H1 (cell line): ENCODE measurements at regions not wholly inside any gene's neighbourhood (a gene's known extent, or its start where the extent isn't known, plus 50 kb on each side); places are given as distances from the start of the nearest gene placed in this dataset.

Experiments
- CTCF ChIA-PET: fragments of 300-600 bp; sonication (Branson Sonifier 250); formaldehyde crosslinking; loops from one replicate; lab custom pipeline; 2021; ENCODE audit not compliant: partially characterized antibody; lab: Charles Lee
- POLR2A ChIA-PET: fragments of 300-600 bp; sonication (Branson Sonifier 250); formaldehyde crosslinking; loops from one replicate; lab custom pipeline; 2021; ENCODE audit warnings: inconsistent platforms; ENCODE audit not compliant: partially characterized antibody; lab: Charles Lee
- DNase-seq, 2 experiments: peaks; one replicate each; pipeline versions ENCODE4 v3.0.0 to v3.0.0-alpha.2; 2010 to 2022; ENCODE audit warnings: low spot score in 2 of 2, low read depth in 1 of 2, mixed read lengths in 1 of 2
- FAIRE-seq: peaks from 2 replicates; lab custom pipeline; 2011; peaks lifted over from hg19 to GRCh38; lab: Jason Lieb, UNC
- H2AFZ ChIP-seq: 2 replicates; pipeline ENCODE4 v1.8.1; 2012; ENCODE audit warnings: low read length, inconsistent platforms
- H2AK5ac ChIP-seq: 2 replicates; pipeline ENCODE4 v1.6.1; 2013; ENCODE audit warnings: low read depth, low read length
- H2BK120ac ChIP-seq: replicated peaks from 2 replicates; pipeline ENCODE3; 2013; ENCODE audit warnings: low read depth, low read length, inconsistent platforms
- H2BK12ac ChIP-seq: 2 replicates; pipeline ENCODE4 v1.6.1; 2013; ENCODE audit warnings: low read depth, low read length
- H2BK15ac ChIP-seq: 2 replicates; pipeline ENCODE4 v1.6.1; 2013; ENCODE audit warnings: low read length
- H2BK20ac ChIP-seq: 2 replicates; pipeline ENCODE4 v1.6.1; 2013; ENCODE audit warnings: low read length
- H2BK5ac ChIP-seq: 2 replicates; pipeline ENCODE4 v1.6.1; 2013; ENCODE audit warnings: low read depth, low read length
- H3K14ac ChIP-seq: 2 replicates; pipeline ENCODE4 v1.6.1; 2013; ENCODE audit warnings: inconsistent platforms; ENCODE audit not compliant: insufficient read length
- H3K18ac ChIP-seq: 2 replicates; pipeline ENCODE4 v1.6.1; 2013; ENCODE audit warnings: low read length; ENCODE audit errors: extremely low read depth
- H3K23ac ChIP-seq: 2 replicates; pipeline ENCODE4 v1.6.1; 2013; ENCODE audit warnings: inconsistent platforms; ENCODE audit not compliant: insufficient read length
- H3K23me2 ChIP-seq: 2 replicates; pipeline ENCODE4 v1.6.1; 2013; ENCODE audit warnings: low read depth, low read length
- H3K27ac ChIP-seq: 2 replicates; pipeline ENCODE4 v1.6.1; 2011; ENCODE audit warnings: low read depth, low read length, inconsistent platforms
- H3K27me3 ChIP-seq, 4 experiments: replicated peaks in 1 of 4; 1 replicate in 1 of 4; 2 replicates in 3 of 4; pipeline versions ENCODE4 v1.6.1 to v1.8.1; 2011 to 2013; ENCODE audit warnings: low read length in 3 of 4, mild to moderate bottlenecking in 3 of 4, inconsistent platforms in 2 of 4, mixed read lengths in 2 of 4, moderate library complexity in 1 of 4; ENCODE audit not compliant: control insufficient read depth in 3 of 4, insufficient read depth in 3 of 4; ENCODE audit errors: extremely low read depth in 1 of 4
- H3K36me3 ChIP-seq, 4 experiments: 2 replicates each; pipeline versions ENCODE4 v1.6.1 to v1.8.1; 2011 to 2013; ENCODE audit warnings: mild to moderate bottlenecking in 4 of 4, low read length in 3 of 4, moderate library complexity in 2 of 4, control low read depth in 1 of 4, inconsistent platforms in 1 of 4; ENCODE audit not compliant: insufficient read depth in 4 of 4, control insufficient read depth in 2 of 4
- H3K4ac ChIP-seq: replicated peaks from 2 replicates; pipeline ENCODE3; 2013; ENCODE audit warnings: low read length, low read depth, mixed read lengths, inconsistent platforms; ENCODE audit not compliant: insufficient read length
- H3K4me1 ChIP-seq, 4 experiments: replicated peaks in 1 of 4; 1 replicate in 1 of 4; 2 replicates in 3 of 4; pipeline versions ENCODE4 v1.6.1 to v1.8.1; 2011 to 2013; ENCODE audit warnings: low read length in 3 of 4, inconsistent platforms in 2 of 4, mixed read lengths in 1 of 4; ENCODE audit not compliant: insufficient read depth in 4 of 4, control insufficient read depth in 3 of 4
- H3K4me2 ChIP-seq, 2 experiments: 2 replicates each; pipeline versions ENCODE4 v1.6.1 to v1.8.1; 2011 to 2013; ENCODE audit warnings: low read depth in 2 of 2, low read length in 2 of 2, control low read depth in 1 of 2, inconsistent platforms in 1 of 2, mild to moderate bottlenecking in 1 of 2; ENCODE audit not compliant: insufficient read depth in 1 of 2
- H3K4me3 ChIP-seq, 4 experiments: fragments of 200-600, 300-600 bp in 1 of 4; sonication (generic), shearing (Covaris generic), sonication (Bioruptor Twin) in 1 of 4; 2 replicates each; pipeline versions ENCODE4 v1.5.1 to v1.8.1; 2011 to 2016; ENCODE audit warnings: low read length in 4 of 4, low read depth in 3 of 4, control low read depth in 2 of 4, inconsistent platforms in 2 of 4, mild to moderate bottlenecking in 2 of 4, mixed read lengths in 1 of 4, moderate library complexity in 1 of 4; ENCODE audit not compliant: insufficient read depth in 2 of 4; ENCODE audit errors: extremely low read depth in 1 of 4
- H3K56ac ChIP-seq: replicated peaks from 2 replicates; pipeline ENCODE3; 2013; ENCODE audit warnings: low read depth, mild to moderate bottlenecking, mixed read lengths, low read length, inconsistent platforms; ENCODE audit not compliant: insufficient read length
- H3K79me1 ChIP-seq: 2 replicates; pipeline ENCODE4 v1.6.1; 2013; ENCODE audit warnings: low read depth, low read length, control low read depth
- H3K79me2 ChIP-seq, 2 experiments: 2 replicates each; pipeline versions ENCODE4 v1.6.1 to v1.8.1; 2012 to 2013; ENCODE audit warnings: low read length in 2 of 2, mild to moderate bottlenecking in 2 of 2, inconsistent platforms in 1 of 2; ENCODE audit not compliant: insufficient read depth in 2 of 2, control insufficient read depth in 1 of 2
- H3K9ac ChIP-seq, 4 experiments: replicated peaks in 1 of 4; 1 replicate in 1 of 4; 2 replicates in 3 of 4; pipeline versions ENCODE4 v1.6.1 to v1.8.1; 2011 to 2013; ENCODE audit warnings: low read depth in 3 of 4, low read length in 3 of 4, control low read depth in 2 of 4, mild to moderate bottlenecking in 2 of 4, moderate library complexity in 2 of 4, inconsistent platforms in 1 of 4; ENCODE audit errors: extremely low read depth in 1 of 4
- H3K9me3 ChIP-seq, 2 experiments: 2 replicates each; pipeline versions ENCODE4 v1.6.1 to v1.8.1; 2012 to 2013; ENCODE audit warnings: mild to moderate bottlenecking in 2 of 2, moderate library complexity in 2 of 2, control low read depth in 1 of 2, inconsistent platforms in 1 of 2, low read depth in 1 of 2, low read length in 1 of 2, mixed read lengths in 1 of 2; ENCODE audit not compliant: insufficient read depth in 2 of 2
- H4K20me1 ChIP-seq, 2 experiments: replicated peaks in 1 of 2; 2 replicates each; pipeline versions ENCODE3 to v1.8.1; 2011 to 2013; ENCODE audit warnings: inconsistent platforms in 2 of 2, low read length in 2 of 2, mild to moderate bottlenecking in 1 of 2; ENCODE audit not compliant: insufficient read depth in 2 of 2, control insufficient read depth in 1 of 2
- H4K5ac ChIP-seq: 2 replicates; pipeline ENCODE4 v1.6.1; 2013; ENCODE audit warnings: low read length, low read depth, mixed read lengths, inconsistent platforms; ENCODE audit not compliant: insufficient read length
- H4K8ac ChIP-seq: 2 replicates; pipeline ENCODE4 v1.8.0; 2013; ENCODE audit warnings: mild to moderate bottlenecking, moderate library complexity, low read length, inconsistent platforms; ENCODE audit not compliant: insufficient read depth; ENCODE audit errors: extremely low read depth
- H4K91ac ChIP-seq: replicated peaks from 2 replicates; pipeline ENCODE3; 2013; ENCODE audit warnings: low read length, mixed read lengths, inconsistent platforms; ENCODE audit not compliant: insufficient read length
- CHD1 ChIP-seq: IDR thresholded peaks from 2 replicates; pipeline ENCODE4 v1.6.1; 2012; ENCODE audit warnings: low read depth, low read length, improper control_type of control experiment
- CREB1 ChIP-seq: IDR thresholded peaks from 2 replicates; pipeline ENCODE4 v1.6.1; 2012; ENCODE audit warnings: inconsistent platforms
- CTBP2 ChIP-seq: IDR thresholded peaks from 2 replicates; pipeline ENCODE4 v1.7.0; 2011; ENCODE audit warnings: borderline replicate concordance, mild to moderate bottlenecking, moderate library complexity, mixed read lengths, low read length; ENCODE audit not compliant: insufficient read depth, insufficient read length
- GABPA ChIP-seq: IDR thresholded peaks from 2 replicates; pipeline ENCODE4 v1.6.1; 2011; ENCODE audit warnings: mild to moderate bottlenecking, low read length, moderate library complexity, borderline replicate concordance; ENCODE audit not compliant: insufficient read depth
- POLR2AphosphoS5 ChIP-seq: IDR thresholded peaks from 2 replicates; pipeline ENCODE4 v1.6.1; 2011; ENCODE audit warnings: low read depth, low read length
- POU5F1 ChIP-seq: IDR thresholded peaks from 2 replicates; pipeline ENCODE4 v1.6.1; 2011; ENCODE audit warnings: low read depth, mild to moderate bottlenecking, low read length, moderate library complexity
- SAP30 ChIP-seq: fragments of 300-600 bp; sonication (generic); IDR thresholded peaks from 2 replicates; pipeline ENCODE4 v1.7.1; 2012; ENCODE audit warnings: low read length, moderate library complexity, mild to moderate bottlenecking, inconsistent platforms; ENCODE audit not compliant: insufficient read depth, insufficient replicate concordance
- SUZ12 ChIP-seq: fragments of 200-600 bp; sonication (generic); IDR thresholded peaks from 2 replicates; pipeline ENCODE4 v1.6.1; 2012; ENCODE audit warnings: mild to moderate bottlenecking, inconsistent platforms, low read length, moderate library complexity, mixed read lengths
- WGBS, 2 experiments: shearing (Covaris generic) in 1 of 2; methylation state at CpG; one replicate each; pipeline versions ENCODE4 v1.1.6 to v1.1.7; 2013 to 2015; ENCODE audit warnings: low lambda C conversion rate in 2 of 2, mixed read lengths in 2 of 2, inconsistent platforms in 1 of 2, low coverage in 1 of 2, missing lambda C conversion rate in 1 of 2; ENCODE audit not compliant: insufficient replicate concordance in 2 of 2, insufficient coverage in 1 of 2, insufficient read length in 1 of 2; ENCODE audit errors: extremely low coverage in 1 of 2, missing lambda C conversion rate in 1 of 2; 5-methylcytosine and 5-hydroxymethylcytosine counted together
- TF ChIP-seq, protein P1 (sequence below): IDR thresholded peaks from 2 replicates; pipeline ENCODE4 v1.6.1; 2012; ENCODE audit warnings: low read length, inconsistent platforms
- TF ChIP-seq, protein P2 (sequence below), 3 experiments: IDR thresholded peaks; 1 replicate in 2 of 3; 2 replicates in 1 of 3; pipeline versions ENCODE4 v1.5.1 to v1.6.1; 2011; ENCODE audit warnings: low read length in 3 of 3, mild to moderate bottlenecking in 3 of 3, inconsistent platforms in 2 of 3, low read depth in 1 of 3, moderate library complexity in 1 of 3; ENCODE audit not compliant: insufficient read depth in 1 of 3; ENCODE audit errors: control extremely low read depth in 1 of 3

DNA sequence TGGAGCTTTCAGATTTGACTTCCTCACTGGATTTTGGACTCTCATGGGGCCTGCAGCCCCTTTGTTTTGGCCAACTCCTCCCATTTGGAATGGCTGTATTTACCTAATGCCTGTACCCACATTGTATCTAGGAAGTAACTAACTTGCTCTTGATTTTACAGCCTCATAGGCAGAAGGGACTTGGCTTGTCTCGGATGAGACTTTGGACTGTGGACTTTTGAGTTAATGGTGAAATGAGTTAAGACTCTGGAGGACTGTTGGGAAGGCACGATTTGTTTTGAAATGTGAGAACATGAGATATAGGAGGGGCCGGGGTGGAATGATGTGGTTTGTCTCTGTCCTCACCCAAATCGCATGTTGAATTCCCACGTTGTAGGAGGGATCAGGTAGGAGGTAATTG, 233.4 kb upstream of the GALNT5 start:
- DNase-seq (no peak), FAIRE-seq (no peak)
- Histone ChIP-seq H3K56ac (no peak overlapping the region), H3K27me3 (no peaks in the 10 kb centered on the region), H3K14ac (no peak overlapping the region), H3K23ac (no peak overlapping the region), H3K23me2 (no peaks in the 10 kb centered on the region), H2BK5ac (no peak overlapping the region), H3K18ac (no peak overlapping the region), H3K79me1 (no peaks in the 10 kb centered on the region), H3K4me3 (no peak overlapping the region), H4K20me1 (no peaks in the 10 kb centered on the region), H3K4me1 (no peaks in the 10 kb centered on the region), H3K4ac (no peak overlapping the region), H3K79me2 (no peaks in the 10 kb centered on the region), H3K9me3 (0 out of 4 replicates have a peak, but pooled peaks cover 0 to 6% of the 10 kb centered on the region in 2 experiments), H3K4me2 (no peak overlapping the region), H2BK20ac (no peak overlapping the region), H2BK12ac (no peak overlapping the region), H4K91ac (no peak overlapping the region), H3K36me3 (no peaks in the 10 kb centered on the region), H2BK15ac (no peak overlapping the region), H4K5ac (no peak overlapping the region), H4K8ac (no peak overlapping the region), H2BK120ac (no peak overlapping the region), H2AK5ac (no peak overlapping the region), H3K9ac (no peak overlapping the region), H3K27ac (no peak overlapping the region), H2AFZ (no peak overlapping the region)
- ChIA-PET POLR2A (no interaction called here), CTCF (no interaction called here)
- WGBS, 2 experiments, result 93% methylated on average over 5 of the region's 5 CpGs; no CpG with 5 or more reads in 1 of the 2 experiments
- TF ChIP-seq SUZ12, result no peak
- TF ChIP-seq CHD1, result no peak
- TF ChIP-seq POLR2AphosphoS5, result no peak
- TF ChIP-seq POU5F1, result no peak
- no peak for TF ChIP-seq SAP30
- no peak for TF ChIP-seq CREB1
- TF ChIP-seq, protein P1, sequence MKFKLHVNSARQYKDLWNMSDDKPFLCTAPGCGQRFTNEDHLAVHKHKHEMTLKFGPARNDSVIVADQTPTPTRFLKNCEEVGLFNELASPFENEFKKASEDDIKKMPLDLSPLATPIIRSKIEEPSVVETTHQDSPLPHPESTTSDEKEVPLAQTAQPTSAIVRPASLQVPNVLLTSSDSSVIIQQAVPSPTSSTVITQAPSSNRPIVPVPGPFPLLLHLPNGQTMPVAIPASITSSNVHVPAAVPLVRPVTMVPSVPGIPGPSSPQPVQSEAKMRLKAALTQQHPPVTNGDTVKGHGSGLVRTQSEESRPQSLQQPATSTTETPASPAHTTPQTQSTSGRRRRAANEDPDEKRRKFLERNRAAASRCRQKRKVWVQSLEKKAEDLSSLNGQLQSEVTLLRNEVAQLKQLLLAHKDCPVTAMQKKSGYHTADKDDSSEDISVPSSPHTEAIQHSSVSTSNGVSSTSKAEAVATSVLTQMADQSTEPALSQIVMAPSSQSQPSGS, result no peak
- TF ChIP-seq CTBP2, result no peak
- TF ChIP-seq GABPA, result no peak
- TF ChIP-seq, protein P2, sequence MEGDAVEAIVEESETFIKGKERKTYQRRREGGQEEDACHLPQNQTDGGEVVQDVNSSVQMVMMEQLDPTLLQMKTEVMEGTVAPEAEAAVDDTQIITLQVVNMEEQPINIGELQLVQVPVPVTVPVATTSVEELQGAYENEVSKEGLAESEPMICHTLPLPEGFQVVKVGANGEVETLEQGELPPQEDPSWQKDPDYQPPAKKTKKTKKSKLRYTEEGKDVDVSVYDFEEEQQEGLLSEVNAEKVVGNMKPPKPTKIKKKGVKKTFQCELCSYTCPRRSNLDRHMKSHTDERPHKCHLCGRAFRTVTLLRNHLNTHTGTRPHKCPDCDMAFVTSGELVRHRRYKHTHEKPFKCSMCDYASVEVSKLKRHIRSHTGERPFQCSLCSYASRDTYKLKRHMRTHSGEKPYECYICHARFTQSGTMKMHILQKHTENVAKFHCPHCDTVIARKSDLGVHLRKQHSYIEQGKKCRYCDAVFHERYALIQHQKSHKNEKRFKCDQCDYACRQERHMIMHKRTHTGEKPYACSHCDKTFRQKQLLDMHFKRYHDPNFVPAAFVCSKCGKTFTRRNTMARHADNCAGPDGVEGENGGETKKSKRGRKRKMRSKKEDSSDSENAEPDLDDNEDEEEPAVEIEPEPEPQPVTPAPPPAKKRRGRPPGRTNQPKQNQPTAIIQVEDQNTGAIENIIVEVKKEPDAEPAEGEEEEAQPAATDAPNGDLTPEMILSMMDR (IDR thresholded peaks at IDR 0.05; ENCODE audit: control extremely low read depth in 1 of 3, insufficient read depth in 1 of 3, low read depth in 1 of 3, low read length in 3 of 3), result no peak
